Psoas muscle (tissue), 7 donors: ENCODE measurements at regions not wholly inside any gene's neighbourhood (a gene's known extent, or its start where the extent isn't known, plus 50 kb on each side); places are given as distances from the start of the nearest gene placed in this dataset.

Experiments
- ATAC-seq, 4 donors: fragments of 200-7000 bp; cut with Tn5 transposase; one replicate each; pipeline ENCODE4 v1.9.1; 2020; ENCODE audit warnings: moderate library complexity in 3 of 4, mild to moderate bottlenecking in 2 of 4
- DNase-seq, 2 donors: peaks; one replicate each; pipeline ENCODE4 v3.0.0-alpha.2; 2020
- H3K27ac ChIP-seq: fragments of 200-600 bp; one replicate; pipeline ENCODE4 v1.8.0; 2022
- H3K27me3 ChIP-seq, 3 donors: fragments of 200-600 bp in 1 of 3; one replicate each; pipeline versions ENCODE4 v1.6.1 to v1.8.0; 2013 to 2022; ENCODE audit warnings: low read length in 2 of 3, mild to moderate bottlenecking in 2 of 3, moderate library complexity in 1 of 3; ENCODE audit not compliant: insufficient read depth in 3 of 3
- H3K36me3 ChIP-seq, 2 donors: fragments of 200-600 bp in 1 of 2; one replicate each; pipeline versions ENCODE4 v1.6.1 to v1.8.0; 2013 to 2022; ENCODE audit warnings: low read depth in 1 of 2, mild to moderate bottlenecking in 1 of 2, moderate library complexity in 1 of 2; ENCODE audit not compliant: insufficient read depth in 1 of 2
- H3K4me1 ChIP-seq: fragments of 200-600 bp; one replicate; pipeline ENCODE4 v1.8.0; 2022
- H3K4me3 ChIP-seq: fragments of 200-600 bp; one replicate; pipeline ENCODE4 v1.8.0; 2022; ENCODE audit warnings: mild to moderate bottlenecking
- H3K9me3 ChIP-seq: fragments of 200-600 bp; one replicate; pipeline ENCODE4 v1.8.0; 2022
- CTCF ChIP-seq: fragments of 200-600 bp; IDR thresholded peaks from one replicate; pipeline ENCODE4 v1.8.0; 2022; ENCODE audit warnings: antibody characterized with exemption
- WGBS, 3 donors: extraction: QIAGEN DNeasy Blood & Tissue Kit; methylation state at CpG; one replicate each; pipeline versions ENCODE4 v1.1.6 to v1.1.7; 2013; 5-methylcytosine and 5-hydroxymethylcytosine counted together
- intact Hi-C, 2 donors: fragments of 100-400 bp; cut with DNase I; formaldehyde crosslinking; loops; one replicate each; pipeline versions ENCODE4 v1.11.0 to v1.14.2; 2022
- donor health status: healthy with polysubstance abuse.
- donor health status: DM: no; HTN: no; CAD: no; lungs with moderate emphysema.
- donor health status: Bipolar disorder and iron deficiency.
- donor health status: healthy.
- donor health status: DM: yes; HTN: yes; CAD: no.
- donor health status: DM: no; HTN: no; CAD: no.
- donor health status: DM: yes; HTN: yes; CAD: no.

- DNase-seq (no peak), ATAC-seq (no peak)
- 88 to 91% (median 90%) methylated on average over 2 of the region's 2 CpGs for WGBS, 3 donors
- Histone ChIP-seq H3K27ac (no peak overlapping the region), H3K4me3 (no peak overlapping the region), H3K4me1 (no peaks in the 10 kb centered on the region), H3K9me3 (no peaks in the 10 kb centered on the region), H3K27me3 (no peaks in the 10 kb centered on the region), H3K36me3 (no peaks in the 10 kb centered on the region)
- no peak for TF ChIP-seq CTCF
- intact Hi-C loops, result no loop called here
Observed at GRCh38 chr1:108033550-108033951, 68.6 kb upstream of the VAV3 start.

- intact Hi-C loops, result no loop called here
- no peak for TF ChIP-seq CTCF
- 45 to 65% (median 56%) methylated on average over 1 of the region's 1 CpG for WGBS, 3 donors
- Histone ChIP-seq H3K27ac (no peak overlapping the region), H3K4me1 (no peaks in the 10 kb centered on the region), H3K9me3 (no peaks in the 10 kb centered on the region), H3K4me3 (no peak overlapping the region), H3K27me3 (no peaks in the 10 kb centered on the region), H3K36me3 (no peaks in the 10 kb centered on the region)
- no peak for ATAC-seq
- DNase-seq, result no peak
Observed at GRCh38 chr1:108028841-108029388, 63.9 kb upstream of the VAV3 start.

- no peak for TF ChIP-seq CTCF
- Histone ChIP-seq H3K4me3 (no peak overlapping the region), H3K27ac (no peak overlapping the region), H3K9me3 (no peaks in the 10 kb centered on the region), H3K36me3 (no peaks in the 10 kb centered on the region), H3K27me3 (no peaks in the 10 kb centered on the region), H3K4me1 (no peaks in the 10 kb centered on the region)
- DNase-seq (no peak), ATAC-seq (no peak)
- WGBS, 3 donors, result 2 to 21% (median 16%) methylated on average over 1 of the region's 1 CpG
- intact Hi-C loops, result no loop called here
Observed at GRCh38 chr1:108027389-108027788, 62.4 kb upstream of the VAV3 start.

- 63 to 82% (median 68%) methylated on average over 1 of the region's 1 CpG for WGBS, 3 donors
- no peak for TF ChIP-seq CTCF
- ATAC-seq, result no peak
- H3K27ac ChIP-seq, result no peak overlapping the region
- no peak overlapping the region for H3K4me3 ChIP-seq
- H3K9me3 ChIP-seq, result no peaks in the 10 kb centered on the region
- no peaks in the 10 kb centered on the region for H3K4me1 ChIP-seq
- intact Hi-C loops, result no loop called here
- H3K27me3 ChIP-seq, result peaks cover 0 to 2% (median 0%) of the 10 kb centered on the region in 3 donors
- DNase-seq, result no peak
- H3K36me3 ChIP-seq, result no peaks in the 10 kb centered on the region
Observed at GRCh38 chr1:108017698-108018097, 52.7 kb upstream of the VAV3 start.

GRCh38 chr1:108016451-108016920 lies 51.5 kb upstream of the VAV3 start:
- 17 to 24% (median 18%) methylated on average over 4 of the region's 4 CpGs for WGBS, 3 donors
- Histone ChIP-seq H3K27ac (no peak overlapping the region), H3K27me3 (peaks cover 0 to 2% (median 0%) of the 10 kb centered on the region in 3 donors), H3K4me3 (no peak overlapping the region), H3K36me3 (no peaks in the 10 kb centered on the region), H3K4me1 (no peaks in the 10 kb centered on the region), H3K9me3 (no peaks in the 10 kb centered on the region)
- TF ChIP-seq CTCF, result no peak
- intact Hi-C loops, result no loop called here
- ATAC-seq (no peak), DNase-seq (no peak)
